ENCODE measurements at regions not wholly inside any gene's neighbourhood (a gene's known extent, or its start where the extent isn't known, plus 50 kb on each side); places are given as distances from the start of the nearest gene placed in this dataset.

GRCh38 chr2:128498086-128498485, 179.4 kb upstream of the HS6ST1 start:
- DNase-seq, result no peak

- DNase-seq, result no peak
Observed at GRCh38 chr2:128498589-128498988, 179.9 kb upstream of the HS6ST1 start.

GRCh38 chr2:128499367-128500137, 180.9 kb upstream of the HS6ST1 start:
- DNase-seq, result no peak

DNA sequence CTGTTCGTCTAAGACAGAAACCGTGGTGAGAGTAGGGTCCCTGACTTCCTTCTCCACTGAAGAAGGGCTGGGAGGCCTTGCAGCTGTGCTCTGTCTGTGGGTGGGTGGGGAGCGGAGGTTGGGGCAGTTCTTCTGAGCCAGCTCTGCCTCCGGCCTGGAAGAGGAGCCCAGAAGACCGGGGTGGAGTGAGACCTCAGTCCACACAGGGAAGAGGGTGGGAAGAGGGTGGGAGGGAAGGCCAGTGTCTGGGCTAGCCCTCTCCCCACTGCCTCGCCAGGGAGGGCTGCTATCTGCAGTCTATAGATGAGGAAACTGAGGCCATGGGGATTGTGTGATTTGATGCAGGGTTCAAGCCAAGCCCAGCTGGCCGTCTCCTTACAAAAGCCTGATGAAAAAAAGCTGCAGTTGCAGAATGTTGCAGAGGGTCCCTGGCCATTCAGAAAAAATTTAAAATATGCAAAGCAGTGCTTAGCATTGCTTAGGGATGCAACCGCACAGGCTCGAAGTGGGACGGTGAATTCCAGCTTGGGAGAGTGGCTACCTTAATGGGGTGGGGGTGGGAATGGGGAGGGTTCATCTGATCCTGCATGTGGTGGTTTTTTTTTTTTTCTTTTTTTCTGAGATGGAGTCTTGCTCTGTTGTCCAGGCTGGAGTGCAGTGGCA, 181.6 kb upstream of the HS6ST1 start:
- no peak for DNase-seq

GRCh38 chr2:128501006-128501690, 182.5 kb upstream of the HS6ST1 start:
- no peak for DNase-seq

DNA sequence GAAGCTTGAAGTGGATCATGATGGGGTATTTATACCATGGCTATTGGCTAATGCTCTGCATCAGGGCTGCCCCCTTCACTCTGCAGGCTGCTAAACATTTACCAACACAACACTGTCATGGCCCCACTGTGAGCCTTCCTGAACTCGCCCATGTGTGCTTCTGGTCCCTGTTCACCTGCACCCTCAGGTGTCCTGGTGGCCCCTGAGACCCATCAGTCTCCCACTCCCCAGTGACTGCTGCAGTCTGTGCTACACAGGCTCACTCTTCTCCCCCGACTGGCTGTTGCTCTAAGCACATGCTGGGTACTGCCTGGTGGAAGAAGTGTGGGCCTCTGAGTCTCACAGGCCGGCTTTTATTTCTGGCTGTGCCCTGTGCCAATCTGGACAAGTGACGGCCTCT, 183.0 kb upstream of the HS6ST1 start:
- DNase-seq, result no peak

GRCh38 chr2:128502200-128502599, 183.5 kb upstream of the HS6ST1 start:
- DNase-seq, result no peak

GRCh38 chr2:128502638-128503246, 184.1 kb upstream of the HS6ST1 start:
- DNase-seq, result no peak

DNA sequence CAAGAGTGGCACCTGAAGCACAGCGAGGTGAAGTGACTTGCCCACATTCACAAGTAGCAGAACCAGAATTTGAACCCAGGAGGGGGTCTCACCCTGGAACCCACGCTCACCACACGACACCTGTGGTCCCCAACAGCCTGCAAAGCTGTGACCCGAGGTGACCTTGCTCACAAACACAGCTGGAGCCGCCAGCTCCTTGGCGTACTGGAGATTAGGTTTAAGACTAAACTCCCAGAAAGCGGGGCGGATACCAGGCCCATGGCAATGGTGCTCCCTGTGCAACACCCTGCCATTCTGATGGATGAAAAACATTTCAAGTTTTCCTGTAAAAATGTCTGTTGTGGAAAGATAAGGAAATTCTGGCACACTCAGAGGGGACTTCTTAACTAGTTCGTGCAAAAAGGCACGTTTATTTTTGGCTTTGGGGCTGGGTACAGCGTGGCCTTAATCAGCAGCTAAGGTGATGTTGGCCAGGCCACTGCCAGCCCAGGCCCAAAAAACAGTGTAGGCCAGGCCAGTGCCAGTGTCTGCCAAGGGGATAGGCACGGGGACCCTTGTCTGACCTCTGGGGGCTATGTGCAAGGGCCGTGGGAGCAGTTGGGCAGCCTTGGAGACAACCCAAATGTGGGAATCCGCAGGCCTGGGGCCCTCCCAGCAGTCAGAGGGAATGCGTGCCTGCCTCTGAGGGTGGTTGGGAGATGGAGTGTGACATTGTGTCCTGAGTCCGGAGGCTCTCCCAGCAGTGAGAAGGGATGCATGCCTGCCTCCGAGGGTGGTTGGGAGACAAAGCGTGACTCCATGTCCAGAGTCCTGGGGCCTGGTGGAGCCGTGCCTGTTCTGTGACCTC, 185.0 kb upstream of the HS6ST1 start:
- no peak for DNase-seq

- DNase-seq, result no peak
Observed at GRCh38 chr2:128504246-128505149, 185.8 kb upstream of the HS6ST1 start.

GRCh38 chr2:128505150-128505490, 186.5 kb upstream of the HS6ST1 start:
- DNase-seq, result no peak

DNA sequence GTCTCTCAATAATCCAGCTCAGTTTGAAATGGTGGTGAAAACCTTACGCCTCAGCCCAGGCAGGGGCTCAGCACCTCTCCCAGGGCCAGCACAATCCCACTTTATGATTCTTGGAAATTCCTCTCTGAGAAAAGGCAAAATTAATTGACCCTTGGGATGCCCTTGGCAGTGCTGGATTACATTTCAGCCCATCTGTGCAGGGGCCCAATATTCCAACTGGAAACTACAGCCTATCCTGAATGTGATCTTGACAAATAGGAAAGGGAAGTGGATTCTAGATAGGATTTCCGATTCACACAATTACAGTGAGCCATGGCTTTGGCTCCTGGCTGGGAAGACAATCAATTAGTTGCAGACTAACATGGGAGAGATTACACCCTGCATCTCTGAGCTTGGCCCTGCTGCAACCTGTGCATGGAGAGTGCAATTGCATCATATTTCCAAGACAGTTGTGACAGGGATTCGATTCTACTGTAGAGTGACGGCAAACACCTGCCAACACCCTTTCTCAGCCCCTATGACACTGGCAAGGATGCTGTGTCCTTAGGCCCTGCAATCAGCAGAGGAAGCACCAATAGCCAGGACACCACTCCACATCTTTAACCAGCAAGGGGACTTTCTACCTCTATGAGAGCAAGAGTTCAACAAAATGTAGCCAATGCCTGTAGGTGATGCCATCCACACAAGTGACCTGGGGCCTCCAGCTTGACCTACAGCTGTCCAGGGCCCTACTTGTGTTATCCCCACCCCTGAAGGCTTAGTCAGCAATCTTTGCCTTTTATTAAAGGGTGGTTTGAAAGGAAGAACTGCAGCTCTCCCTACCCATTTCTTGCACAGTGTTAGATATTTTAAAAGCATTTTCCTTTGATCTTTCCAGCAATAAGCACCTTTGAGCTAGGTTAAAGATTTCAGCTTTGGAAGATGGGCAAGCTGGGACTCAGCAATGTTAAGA, 187.2 kb upstream of the HS6ST1 start:
- no peak for DNase-seq

- no peak for DNase-seq
Observed at GRCh38 chr2:128506534-128506933, 187.9 kb upstream of the HS6ST1 start.

- DNase-seq, result no peak
Observed at GRCh38 chr2:128510701-128511397, 192.2 kb upstream of the HS6ST1 start.

DNA sequence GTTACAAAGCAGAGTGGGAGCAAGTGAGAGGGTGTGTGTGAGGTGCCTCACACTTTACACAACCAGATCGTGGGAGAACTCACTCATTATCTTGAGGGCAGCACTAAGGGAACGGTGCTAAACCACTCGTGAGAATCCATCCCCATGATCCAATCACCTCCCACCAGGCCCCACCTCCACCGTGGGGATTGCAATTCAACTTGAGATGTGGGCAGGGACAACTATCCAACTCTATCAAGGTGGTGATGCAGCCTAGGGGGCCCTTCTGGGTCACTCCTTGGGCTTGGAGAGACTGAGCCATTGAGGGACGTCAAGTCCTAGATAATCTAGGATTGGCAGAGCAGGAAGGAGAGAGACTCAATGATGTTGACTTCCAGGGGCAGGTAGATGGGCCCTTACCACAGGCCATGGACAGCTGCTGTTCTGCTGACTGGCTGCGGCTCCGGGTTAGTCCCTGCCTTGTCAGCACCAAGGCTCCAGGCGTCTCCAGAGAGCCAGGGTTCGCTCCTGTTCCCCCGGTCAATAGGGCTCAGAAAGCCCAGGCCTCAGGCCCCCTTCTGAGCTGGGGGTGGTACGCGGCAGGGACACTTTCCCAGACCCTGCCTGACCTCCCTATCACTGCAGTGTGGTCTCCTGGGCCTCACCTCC, 193.2 kb upstream of the HS6ST1 start:
- DNase-seq, result no peak

GRCh38 chr2:128512379-128513115, 193.9 kb upstream of the HS6ST1 start:
- DNase-seq, result no peak

GRCh38 chr2:128513116-128513960, 194.7 kb upstream of the HS6ST1 start:
- DNase-seq, result no peak

- no peak for DNase-seq
Observed at GRCh38 chr2:128513961-128514283, 195.3 kb upstream of the HS6ST1 start.

Measured in activated CD4-positive, CD25-positive, alpha-beta regulatory T cell (primary cell).